Activated T-cell treated with anti-CD3 and anti-CD28 coated beads, Interleukin-2, amount 50 U/mL, for 72 hours (primary cell): ENCODE measurements at regions not wholly inside any gene's neighbourhood (a gene's known extent, or its start where the extent isn't known, plus 50 kb on each side); places are given as distances from the start of the nearest gene placed in this dataset.

Source experiments
- ATAC-seq, 2 donors: fragments of 150-1000 bp; cut with Tn5 transposase; replicated peaks in 1 of 2; 2 replicates each; pipeline ENCODE4 v1.10.0; 2021; ENCODE audit warnings: moderate library complexity in 2 of 2, mild to moderate bottlenecking in 1 of 2
- DNase-seq, 2 donors: peaks; one replicate each; pipeline ENCODE4 v3.0.0; 2021 to 2022; ENCODE audit warnings: mixed read lengths in 1 of 2
- H3K27ac Mint-ChIP-seq: one replicate; pipeline ENCODE4 v1.8.0; 2022; ENCODE audit warnings: mild to moderate bottlenecking, moderate library complexity, mixed read lengths
- H3K27me3 Mint-ChIP-seq: one replicate; pipeline ENCODE4 v1.8.0; 2022; ENCODE audit warnings: low read depth, mixed read lengths
- H3K36me3 Mint-ChIP-seq, 2 donors: one replicate each; pipeline ENCODE4 v1.8.0; 2022; ENCODE audit warnings: mixed read lengths in 2 of 2, mild to moderate bottlenecking in 1 of 2; ENCODE audit not compliant: insufficient read depth in 2 of 2
- H3K4me1 Mint-ChIP-seq: one replicate; pipeline ENCODE4 v1.8.0; 2022; ENCODE audit warnings: low read depth, mixed read lengths
- H3K4me3 Mint-ChIP-seq, 2 donors: one replicate each; pipeline ENCODE4 v1.8.0; 2022; ENCODE audit warnings: mild to moderate bottlenecking in 2 of 2, mixed read lengths in 2 of 2, moderate library complexity in 2 of 2
- H3K9me3 Mint-ChIP-seq, 2 donors: one replicate each; pipeline ENCODE4 v1.8.0; 2022; ENCODE audit warnings: mixed read lengths in 2 of 2

DNA sequence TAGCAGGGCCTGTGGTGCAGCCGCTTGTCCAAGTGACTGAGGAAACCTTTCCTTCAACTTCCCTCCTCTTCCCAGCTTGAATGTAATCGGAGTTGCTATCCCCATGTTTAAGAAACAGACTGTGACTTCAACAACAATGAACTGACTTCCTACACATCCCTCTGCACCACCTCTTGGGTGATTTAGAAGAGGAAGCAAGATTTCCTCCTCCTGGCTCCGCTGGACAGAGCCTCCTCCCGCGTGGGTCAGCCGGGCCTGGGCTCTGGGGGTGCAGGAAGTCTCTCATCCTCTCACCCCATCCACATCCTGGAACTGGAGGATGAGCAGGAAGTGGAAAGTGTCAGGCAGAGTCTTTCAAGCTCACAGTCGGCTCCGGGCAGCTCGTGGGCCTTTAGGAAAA is 84.3 kb downstream of the GATA6 start:
- peaks cover 4% of the 10 kb centered on the region for H3K4me1 Mint-ChIP-seq
- ATAC-seq (no peak), DNase-seq (no peak)
- H3K4me3 Mint-ChIP-seq, result no peak overlapping the region
- no peaks in the 10 kb centered on the region for H3K27me3 Mint-ChIP-seq
- H3K36me3 Mint-ChIP-seq, result peaks cover 2 to 3% of the 10 kb centered on the region in 2 donors
- H3K27ac Mint-ChIP-seq, result no peak overlapping the region
- peaks cover 0 to 2% of the 10 kb centered on the region in 2 donors for H3K9me3 Mint-ChIP-seq

DNA sequence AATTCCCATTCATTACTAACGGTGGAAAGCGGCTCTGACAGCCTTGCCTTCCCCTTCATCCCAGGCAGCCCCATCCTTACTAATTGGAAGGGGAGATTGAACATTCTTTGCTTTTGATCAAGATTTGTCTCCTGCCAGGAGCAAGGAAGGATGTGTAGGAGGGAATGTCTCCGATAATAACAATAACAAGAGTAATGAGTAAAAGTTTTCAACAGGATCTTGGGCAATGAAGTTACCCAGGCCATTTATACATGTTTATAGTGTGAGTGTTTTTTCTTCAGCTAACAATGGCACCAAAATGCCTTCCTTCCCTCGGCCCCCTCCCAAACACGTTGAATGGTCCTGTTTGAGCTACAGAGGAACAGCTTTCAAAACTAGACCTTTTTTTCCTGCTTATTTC is 83.8 kb downstream of the GATA6 start:
- H3K9me3 Mint-ChIP-seq, result peaks cover 0 to 2% of the 10 kb centered on the region in 2 donors
- ATAC-seq, result no peak

More for the DNA sequence above, 83.8 kb downstream of the GATA6 start:
- Mint-ChIP-seq H3K27ac (no peak overlapping the region), H3K4me3 (no peak overlapping the region), H3K27me3 (no peaks in the 10 kb centered on the region), H3K36me3 (peaks cover 2 to 3% of the 10 kb centered on the region in 2 donors), H3K4me1 (peaks cover 4% of the 10 kb centered on the region)
- no peak for DNase-seq
